NCI-H2107 treated with DMSO at 0.1 percent for 48 hours (cell line): ENCODE measurements at regions not wholly inside any gene's neighbourhood (a gene's known extent, or its start where the extent isn't known, plus 50 kb on each side); places are given as distances from the start of the nearest gene placed in this dataset.
"Not testable (repeated sequence)": the region's sequence is repeated elsewhere in the genome, so short reads cannot be mapped to it uniquely, and the experiment has no call there.

Experiments
- DNase-seq: peaks from one replicate; lab custom pipeline; 2025; ENCODE audit not compliant: unreplicated experiment; lab: John Stamatoyannopoulos, UW

DNA sequence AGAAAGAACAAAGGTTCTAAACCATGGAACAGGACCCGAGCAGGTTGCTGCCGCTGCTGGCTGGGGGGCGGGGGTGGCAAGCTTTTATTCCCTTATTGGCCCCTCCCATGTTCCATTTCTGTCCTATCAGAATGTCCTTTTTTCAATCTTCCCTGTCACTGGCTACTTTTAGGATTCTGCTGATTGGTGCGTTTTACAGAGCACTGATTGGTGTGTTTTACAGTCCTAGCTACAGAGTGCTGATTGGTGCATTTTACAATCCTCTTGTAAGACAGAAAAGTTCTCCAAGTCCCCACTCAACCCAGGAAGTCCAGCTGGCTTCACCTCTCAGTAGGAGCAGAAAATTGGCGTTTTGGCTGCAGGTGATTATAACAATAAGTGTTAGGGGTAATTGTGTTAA, 180.9 kb downstream of the KLF13 start:
- DNase-seq = not testable (repeated sequence)

DNA sequence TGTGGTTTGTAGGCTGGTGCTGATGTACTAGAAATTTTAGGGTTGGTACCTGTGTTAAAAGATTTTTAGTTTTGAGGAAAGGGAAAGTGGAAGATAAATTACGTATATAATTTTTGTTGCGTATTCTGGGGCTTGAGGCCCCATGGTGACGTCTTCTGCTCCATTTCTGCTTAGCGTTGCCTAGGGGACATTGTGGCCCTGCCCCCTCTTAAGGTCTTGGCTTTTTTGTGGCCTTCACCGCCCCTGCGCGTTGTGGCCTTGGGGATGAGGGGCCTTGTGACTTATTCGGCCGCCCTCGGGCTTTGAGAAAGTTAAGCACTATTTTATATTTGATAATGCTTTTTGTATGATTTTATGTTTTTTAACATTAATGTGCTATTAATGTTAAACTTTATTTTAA, 182.0 kb downstream of the KLF13 start:
- DNase-seq = no peak

GRCh38 chr15:31510057-31510456, 183.4 kb downstream of the KLF13 start:
- no peak for DNase-seq

DNA sequence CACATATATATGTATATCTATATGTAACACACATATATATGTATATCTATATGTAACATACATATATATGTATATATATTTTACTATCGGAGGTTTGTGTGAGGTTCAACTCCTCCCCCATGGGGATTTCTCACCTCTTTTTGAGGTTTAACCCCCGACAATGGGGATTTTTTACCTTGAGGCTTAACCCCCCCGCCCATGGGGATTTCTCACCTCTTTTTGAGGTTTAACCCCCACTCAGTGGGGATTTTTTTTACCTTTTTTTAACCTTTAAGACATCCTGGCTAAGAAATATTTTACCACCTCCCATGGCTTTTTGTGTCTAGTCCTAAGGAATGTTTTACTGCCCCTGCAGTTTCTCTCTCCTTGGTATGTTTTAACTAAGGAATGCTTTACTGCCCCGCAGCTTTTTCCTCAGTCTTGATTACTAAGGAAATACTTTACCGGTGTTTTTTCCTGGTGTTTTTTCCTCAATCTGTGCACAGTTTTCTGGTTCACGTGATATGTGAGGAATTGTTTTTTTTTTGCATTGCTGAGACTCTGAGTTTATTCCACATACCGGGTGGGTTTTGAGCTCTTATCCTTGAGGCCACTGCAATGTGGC, 185.2 kb downstream of the KLF13 start:
- DNase-seq = no peak

- no peak for DNase-seq
Observed at GRCh38 chr15:31513178-31513577, 186.5 kb downstream of the KLF13 start.

GRCh38 chr15:31516440-31516839, 189.8 kb downstream of the KLF13 start:
- no peak for DNase-seq

DNA sequence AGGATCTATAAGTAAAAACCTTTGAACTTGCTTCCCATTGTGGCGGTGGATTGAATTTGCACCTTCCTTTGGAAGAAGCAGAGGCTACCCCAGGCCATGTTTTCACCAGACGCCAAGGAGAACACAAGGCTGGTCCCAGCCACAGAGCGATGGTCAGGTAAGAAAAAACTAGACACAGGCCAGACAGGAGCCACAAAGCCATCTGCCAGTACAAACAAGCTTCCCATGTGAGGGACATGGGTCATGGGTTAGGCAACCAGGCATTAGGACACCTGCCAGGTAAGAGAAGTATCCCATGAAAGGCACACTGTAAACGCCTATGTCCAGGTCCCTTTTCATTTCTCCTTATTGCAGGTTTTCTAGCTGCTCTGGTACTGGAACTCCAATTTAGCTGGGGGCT, 190.2 kb downstream of the KLF13 start:
- no peak for DNase-seq

- no peak for DNase-seq
Observed at GRCh38 chr15:31517711-31518110, 191.1 kb downstream of the KLF13 start.

- DNase-seq = no peak
Observed at GRCh38 chr15:31522028-31522427, 195.4 kb downstream of the KLF13 start.

DNA sequence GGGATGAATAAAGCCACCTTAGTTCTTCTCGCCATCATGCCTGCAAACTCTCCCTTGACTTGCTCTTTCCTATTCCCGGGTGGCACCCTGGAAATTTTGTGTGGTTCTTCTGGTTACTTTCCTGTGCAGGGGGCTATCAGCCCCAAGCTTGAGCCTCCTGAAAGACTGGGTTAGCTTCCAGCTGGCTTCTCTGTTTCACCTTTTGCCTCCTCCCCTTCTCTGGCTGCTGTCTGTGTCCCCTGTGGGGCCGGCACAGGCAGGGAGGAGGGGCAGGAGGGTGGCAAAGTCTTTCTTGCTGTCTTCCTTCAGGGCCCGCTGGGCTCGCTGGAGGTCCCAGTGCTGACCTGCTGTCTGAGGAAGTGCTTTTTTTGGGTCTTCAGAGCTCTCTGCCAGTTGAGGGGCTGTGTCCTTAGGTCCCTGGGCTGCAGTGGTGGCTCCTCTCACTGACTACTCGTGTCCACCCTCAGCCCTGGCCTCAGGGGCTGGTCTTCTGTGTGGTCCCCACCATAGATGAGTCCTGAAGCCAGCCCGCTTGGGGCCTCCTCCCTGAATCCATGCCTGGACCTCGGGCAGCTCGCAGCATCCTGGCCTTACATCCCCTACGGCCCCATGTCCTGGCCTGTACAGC, 196.5 kb downstream of the KLF13 start:
- no peak for DNase-seq

- no peak for DNase-seq
Observed at GRCh38 chr15:31523655-31524049, 197.0 kb downstream of the KLF13 start.

DNA sequence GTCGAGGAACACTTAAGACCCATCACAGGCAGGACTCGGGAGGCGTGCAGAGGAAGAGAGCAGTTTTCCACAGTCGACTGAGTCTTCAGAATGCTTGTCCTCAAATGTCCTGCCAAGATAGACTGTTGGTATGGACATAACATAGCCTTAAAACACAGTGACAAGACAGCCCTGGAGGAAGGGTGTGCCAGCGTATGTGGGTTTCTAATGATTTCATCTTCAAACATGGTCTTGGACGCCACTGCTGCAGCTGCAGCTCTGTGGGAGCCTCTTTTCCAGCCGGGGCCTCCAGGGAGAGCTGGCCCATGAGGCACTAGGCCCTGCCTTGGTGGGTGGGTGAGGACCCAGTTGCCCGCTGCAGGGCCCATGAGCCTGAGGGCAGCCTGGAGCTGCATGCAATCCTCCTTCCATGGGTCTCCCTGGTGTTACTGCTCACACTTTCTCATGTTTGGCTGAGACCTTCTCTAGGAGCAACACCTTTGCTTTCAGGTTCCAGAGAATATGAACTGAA, 198.6 kb downstream of the KLF13 start:
- no peak for DNase-seq

DNA sequence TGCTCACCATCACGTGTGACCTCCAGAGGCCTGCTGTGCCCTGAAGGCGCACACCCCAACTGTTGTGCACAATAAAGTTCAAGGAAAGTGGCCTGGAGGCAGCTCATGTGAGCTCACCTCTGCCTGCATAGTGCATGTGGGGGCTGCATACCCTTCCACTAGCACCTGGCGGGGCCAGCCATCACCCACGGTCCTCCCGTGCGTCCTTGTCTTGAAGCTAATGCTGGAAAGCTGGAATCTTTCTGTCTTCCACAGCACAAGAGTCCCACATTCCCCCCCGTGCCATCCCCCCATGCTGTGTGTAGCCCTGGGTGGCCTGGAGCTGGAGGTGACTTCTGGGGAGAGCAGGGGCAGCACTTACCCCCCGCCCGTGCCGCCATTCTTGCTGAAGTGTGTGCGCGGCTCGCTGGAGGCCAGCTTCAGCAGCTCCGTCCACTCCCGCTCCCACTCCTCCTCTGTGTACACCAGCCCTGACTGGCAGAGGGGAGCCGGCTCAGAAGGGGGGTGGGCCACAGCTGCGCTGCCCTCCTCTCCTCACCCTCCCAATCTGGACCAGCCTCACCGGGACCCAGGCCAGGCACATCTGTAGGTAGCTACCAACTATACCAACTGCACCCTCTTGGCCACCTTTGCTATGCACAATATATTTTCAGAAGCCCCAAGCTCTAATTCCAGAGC, 199.5 kb downstream of the KLF13 start:
- no peak for DNase-seq

DNA sequence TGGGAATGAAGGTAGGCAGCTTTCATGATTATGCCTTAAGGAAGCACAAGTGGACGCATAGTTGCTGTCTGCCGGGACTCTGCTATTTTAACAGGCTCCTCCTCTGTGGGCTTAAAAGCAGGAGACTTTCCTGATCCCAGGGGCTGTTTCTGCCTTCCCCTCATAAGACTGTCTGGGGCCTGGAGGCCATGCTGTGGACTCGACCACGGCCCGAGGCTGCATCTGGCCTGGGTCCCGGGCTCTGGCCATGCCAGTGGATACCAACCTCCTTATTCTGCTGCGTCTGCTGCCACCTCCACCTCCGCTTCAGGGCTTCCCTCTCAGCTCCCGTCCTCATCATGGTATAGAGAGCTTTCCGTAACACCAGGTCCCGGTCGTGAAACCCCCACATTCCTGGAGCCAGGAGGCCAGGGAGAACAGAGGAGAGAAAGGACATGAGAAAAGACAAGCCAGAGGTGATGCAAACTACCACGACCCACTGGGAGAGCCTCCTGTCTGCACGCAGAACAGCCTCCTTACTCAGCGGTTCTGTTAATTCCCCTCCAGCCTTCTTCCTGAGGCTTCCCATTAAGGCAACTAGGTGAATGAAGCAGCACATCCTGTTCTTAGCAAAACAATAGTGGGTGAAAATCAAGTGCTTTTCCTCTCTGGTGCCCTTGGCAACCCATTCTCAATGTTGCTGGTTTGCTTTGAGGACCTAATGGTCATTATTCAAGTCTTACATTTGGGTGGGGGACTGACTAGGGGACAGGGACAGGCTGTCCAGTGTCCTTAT, 200.5 kb downstream of the KLF13 start:
- DNase-seq = no peak

DNA sequence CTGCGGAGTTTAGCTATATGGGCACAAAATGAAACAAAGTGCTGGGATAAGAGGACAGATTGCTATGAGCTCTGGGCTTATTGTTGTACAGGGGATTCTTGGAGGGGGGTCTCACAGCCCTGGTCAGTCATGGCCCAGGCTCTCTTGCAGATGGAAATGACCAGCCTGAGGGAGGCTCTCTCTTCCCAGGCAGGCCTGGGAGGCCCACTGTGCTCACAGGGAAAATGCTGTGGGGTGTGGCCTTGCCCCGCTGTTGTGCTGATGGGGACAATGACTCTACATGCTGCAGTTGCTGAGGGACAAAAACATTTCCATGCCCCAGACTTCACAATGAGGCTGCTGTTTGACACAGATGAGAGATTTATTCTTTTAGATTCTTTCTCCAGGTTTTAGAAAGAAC, 202.2 kb downstream of the KLF13 start:
- no peak for DNase-seq

DNA sequence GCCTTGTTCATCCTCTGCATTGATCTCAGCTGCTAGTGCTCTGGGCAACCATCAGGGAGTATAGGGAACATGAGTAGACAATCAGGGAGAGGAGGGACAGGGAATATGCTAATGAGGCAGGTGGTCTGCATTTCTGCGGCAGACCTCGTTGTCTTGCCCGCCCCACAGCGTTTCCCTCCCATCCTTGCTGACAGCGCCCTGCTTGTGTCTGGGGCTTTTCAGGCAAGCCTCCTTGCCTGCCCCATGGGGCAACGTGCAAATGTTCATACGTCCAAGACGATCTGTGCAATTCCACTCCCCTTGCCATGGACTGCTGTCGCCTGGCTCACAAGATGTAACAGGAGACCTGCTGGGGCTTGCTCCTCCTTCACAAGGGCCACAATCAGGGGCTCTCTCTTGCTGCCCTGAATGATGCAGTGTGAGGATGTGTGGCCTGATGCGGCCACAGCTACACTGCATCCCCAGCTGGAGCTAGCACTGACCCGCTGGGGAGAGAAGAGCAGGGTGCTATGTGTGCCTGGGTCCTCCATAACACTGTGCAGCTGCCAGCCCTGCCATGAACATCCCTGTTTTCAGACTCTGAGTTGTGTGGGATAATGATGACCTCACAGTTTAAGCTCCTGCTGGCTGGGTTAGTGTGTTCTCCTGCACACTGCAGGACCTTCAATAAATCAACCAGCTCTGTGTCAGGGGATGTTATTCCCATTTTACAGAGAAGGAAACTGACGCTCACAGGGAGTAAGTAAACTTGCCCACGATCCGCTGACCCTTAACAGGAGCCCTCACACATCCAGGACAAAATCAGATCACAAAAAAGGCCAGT, 211.3 kb downstream of the KLF13 start:
- DNase-seq = no peak

DNA sequence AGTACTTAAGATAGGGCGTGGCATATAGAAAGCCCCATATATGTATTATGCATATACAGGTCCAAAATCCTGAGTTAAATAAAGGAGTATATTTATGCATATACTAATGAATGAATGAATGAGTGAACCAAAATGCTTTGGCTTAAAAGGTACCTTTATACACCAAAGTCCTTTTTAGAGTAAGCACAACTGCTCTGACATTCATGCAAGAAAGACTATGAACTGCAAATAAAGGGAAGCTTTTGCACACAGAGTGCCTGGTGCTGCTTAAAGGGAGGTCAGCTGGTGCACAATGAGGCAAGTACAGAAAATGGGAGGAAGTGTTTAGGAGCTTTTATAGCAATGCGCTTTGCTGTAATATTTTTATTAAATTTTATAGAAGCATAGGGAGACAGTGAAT, 214.0 kb downstream of the KLF13 start:
- no peak for DNase-seq

- DNase-seq = no peak
Observed at GRCh38 chr15:31544361-31544760, 217.7 kb downstream of the KLF13 start.

- no peak for DNase-seq
Observed at GRCh38 chr15:31545257-31545656, 218.6 kb downstream of the KLF13 start.

DNA sequence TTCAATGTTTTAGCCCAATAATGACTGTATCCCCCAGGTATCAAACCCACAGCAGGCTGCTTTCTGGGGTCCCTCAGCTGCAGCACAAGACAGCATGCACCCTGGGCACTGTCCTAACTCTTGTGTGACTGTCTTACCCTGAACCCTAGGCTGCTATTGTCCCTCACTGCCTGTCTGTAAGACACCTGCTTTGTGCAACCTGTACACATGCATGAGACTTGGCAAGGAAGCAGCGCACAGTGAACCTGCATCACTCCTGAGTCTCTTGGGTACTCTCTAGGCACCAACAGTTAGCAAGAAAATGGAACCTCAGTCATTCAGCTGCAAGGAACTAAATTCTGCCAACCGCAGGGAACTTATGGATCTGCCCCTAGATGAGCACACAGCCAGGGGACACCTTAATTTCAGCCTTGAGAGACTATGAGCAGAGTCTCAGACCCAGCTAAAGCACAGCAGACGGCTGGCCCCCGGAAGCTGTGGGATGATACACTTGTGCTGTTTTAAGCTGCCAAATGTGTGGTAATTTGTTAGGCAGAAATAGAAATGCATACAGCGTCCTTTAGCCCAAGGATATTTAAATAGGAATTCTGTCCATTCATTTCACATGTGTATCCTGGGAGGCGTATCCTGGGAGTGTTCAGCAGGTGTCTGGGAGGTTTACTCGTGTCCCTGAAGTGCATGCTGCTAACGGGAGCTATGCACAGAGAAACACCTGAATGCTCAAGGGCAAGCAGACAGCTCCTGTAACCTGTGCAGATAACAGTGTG, 223.8 kb downstream of the KLF13 start:
- DNase-seq = no peak
